ENCODE measurements at regions not wholly inside any gene's neighbourhood (a gene's known extent, or its start where the extent isn't known, plus 50 kb on each side); places are given as distances from the start of the nearest gene placed in this dataset.

DNA sequence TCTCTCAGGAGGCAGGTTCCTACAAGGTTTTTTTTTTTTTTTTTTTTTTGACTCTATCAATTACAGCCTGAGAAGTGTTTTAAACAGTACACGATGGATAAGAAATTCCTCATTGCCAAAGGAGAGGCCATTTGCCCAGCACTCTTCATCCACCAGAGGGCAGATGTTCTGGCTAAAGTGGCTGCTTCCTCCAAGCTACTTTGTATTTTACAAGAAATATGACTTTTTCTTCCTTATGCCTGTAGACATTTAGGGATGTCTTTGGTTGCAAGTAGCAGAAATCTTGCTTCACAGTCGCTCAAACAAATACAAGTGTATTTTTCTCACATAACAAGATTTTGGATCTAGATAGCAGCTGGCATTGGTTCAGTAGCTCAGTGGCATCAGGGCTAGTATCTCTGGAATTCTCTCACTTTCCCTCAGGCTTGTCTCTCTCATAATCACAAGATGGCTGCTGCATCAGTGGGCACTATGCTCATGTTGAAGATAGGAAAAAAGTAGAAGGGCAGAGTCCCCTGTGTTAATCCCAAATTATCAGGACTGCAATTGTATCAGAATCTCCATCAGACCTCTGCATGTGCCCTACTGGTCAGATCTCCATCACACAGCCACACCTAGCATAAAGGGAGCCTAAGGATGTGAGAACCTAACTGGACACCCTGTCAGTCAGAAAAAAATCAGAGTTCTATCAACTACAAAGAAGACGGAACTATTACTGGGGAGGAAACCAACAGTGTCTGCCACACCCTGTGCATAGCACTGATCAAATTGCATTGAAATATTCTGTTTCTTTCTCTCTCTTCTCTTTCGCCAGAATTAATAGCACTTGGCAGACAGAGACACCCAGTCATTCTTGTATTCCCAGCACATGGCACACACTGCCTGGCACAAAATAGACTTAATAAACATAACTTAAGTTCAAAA lies 138.9 kb upstream of the COL8A1 start:
- DNase-seq, result no peak

DNA sequence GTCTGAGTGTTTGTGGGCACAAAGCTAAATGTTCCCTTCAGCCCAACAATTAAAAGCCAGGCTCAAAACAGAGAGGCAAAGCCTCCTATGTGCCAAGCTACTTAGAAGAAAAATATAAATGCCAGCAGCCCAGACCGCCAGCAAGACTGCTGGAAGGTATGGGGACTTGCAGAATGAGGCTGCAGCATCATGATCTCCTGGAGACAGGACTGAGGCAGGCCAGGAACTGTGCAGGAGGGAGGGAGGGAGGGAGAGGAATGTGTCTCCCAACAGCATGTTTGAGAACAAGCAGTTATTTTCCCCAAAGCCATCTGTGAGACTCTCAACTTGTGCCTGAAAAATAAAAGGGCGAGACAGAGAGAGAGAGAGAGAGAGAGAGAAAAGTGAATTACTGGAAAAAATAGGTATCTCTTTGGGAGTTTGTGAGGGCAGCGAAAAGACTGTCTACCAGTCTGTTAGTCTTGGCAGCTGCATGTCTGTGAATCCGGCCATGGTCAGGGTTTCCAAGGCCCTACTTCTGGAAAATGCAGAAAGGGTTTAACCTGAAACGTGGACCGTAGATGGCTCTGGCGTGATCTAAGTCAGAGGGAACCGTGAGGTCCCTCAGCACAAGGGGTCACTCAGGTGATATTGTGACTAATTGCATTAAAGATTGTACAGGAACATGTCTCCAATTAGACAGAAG lies 139.7 kb upstream of the COL8A1 start:
- DNase-seq, result no peak

- DNase-seq, result no peak
These were observed 150.5 kb upstream of the COL8A1 start for GRCh38 chr3:99487894-99488293.

GRCh38 chr3:99485286-99485685 lies 153.1 kb upstream of the COL8A1 start:
- DNase-seq, result no peak

DNA sequence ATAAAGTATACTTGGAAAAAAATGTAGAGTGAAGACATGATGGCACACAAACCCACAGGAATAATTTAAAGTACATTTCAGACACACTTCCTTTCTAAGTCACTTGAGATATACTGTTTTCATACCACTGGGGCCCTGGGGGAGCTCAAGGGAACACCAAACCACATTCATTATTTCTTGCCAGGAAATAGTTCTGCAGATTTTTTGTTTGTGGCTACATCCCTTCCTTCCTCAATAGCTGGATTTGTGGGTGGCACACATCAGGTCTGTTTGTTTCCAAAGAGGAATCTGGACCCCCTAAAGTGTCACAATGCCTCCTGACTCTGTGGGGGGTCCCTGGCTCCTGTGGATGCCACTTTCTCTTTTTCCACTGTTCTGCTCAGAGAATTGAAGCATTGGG lies 153.5 kb upstream of the COL8A1 start:
- no peak for DNase-seq

- DNase-seq, result no peak
These were observed 154.6 kb upstream of the COL8A1 start for GRCh38 chr3:99483841-99484240.

GRCh38 chr3:99482191-99482590 lies 156.2 kb upstream of the COL8A1 start:
- no peak for DNase-seq

DNA sequence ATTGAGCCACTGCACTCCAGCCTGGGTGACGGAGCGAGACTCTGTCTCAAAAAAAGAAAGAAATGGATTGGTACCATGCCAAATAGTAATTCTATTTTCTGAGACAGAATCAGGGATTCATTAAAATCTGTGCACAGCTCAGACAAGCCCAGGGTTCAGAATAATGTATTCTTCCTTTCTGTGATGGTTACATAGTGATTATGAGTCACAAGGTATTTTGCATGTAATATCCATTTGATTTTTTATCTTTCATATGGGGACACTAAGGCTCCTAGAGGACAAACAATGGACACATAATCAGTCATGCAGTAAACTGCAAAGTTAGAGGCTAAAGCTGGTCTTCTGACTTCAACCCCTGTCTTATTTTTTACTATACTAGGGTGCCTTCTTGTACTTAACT lies 156.8 kb upstream of the COL8A1 start:
- no peak for DNase-seq

- no peak for DNase-seq
These were observed 158.6 kb upstream of the COL8A1 start for GRCh38 chr3:99479768-99480167.

DNA sequence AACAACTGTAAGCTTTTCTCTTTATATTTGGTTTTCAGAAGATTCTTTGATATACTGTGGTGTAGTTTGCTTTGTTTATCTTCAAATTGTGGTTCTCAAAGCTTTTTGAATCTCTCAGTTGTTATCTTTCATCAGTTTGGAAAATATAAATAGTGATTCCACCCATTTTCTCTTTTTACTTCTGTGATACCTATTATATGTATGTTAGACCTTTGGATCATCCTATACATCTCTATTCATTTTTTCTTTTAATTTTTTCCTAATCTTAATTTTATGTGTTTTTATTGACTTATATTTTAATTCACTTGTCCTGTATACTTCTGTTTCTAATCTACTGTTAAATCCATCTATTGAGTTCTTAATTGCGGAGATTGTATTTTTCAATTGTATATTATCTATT lies 160.7 kb upstream of the COL8A1 start:
- no peak for DNase-seq

- DNase-seq, result no peak
These were observed 163.2 kb upstream of the COL8A1 start for GRCh38 chr3:99475229-99475628.

GRCh38 chr3:99474776-99475175 lies 163.6 kb upstream of the COL8A1 start:
- no peak for DNase-seq

DNA sequence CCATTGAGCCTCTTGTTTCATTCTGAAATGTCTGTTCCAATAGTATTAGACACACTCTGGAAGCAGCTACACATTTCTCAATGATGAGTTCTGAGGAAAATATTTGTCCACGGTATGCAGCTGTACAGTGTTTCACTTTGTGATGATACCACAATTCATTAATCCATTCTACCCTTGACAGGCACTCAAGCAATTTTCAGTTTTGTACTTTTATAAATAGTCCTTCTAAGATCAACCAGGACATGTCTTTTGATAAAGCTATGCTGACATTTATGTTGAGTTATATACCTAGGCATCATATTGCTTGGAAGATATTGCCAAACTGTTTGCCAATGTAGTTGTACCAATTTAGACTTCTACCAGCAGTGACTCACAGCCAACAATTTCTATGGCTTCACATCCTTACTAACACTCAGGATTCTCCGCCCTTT lies 165.1 kb upstream of the COL8A1 start:
- no peak for DNase-seq

- no peak for DNase-seq
These were observed 166.0 kb upstream of the COL8A1 start for GRCh38 chr3:99472385-99472784.

DNA sequence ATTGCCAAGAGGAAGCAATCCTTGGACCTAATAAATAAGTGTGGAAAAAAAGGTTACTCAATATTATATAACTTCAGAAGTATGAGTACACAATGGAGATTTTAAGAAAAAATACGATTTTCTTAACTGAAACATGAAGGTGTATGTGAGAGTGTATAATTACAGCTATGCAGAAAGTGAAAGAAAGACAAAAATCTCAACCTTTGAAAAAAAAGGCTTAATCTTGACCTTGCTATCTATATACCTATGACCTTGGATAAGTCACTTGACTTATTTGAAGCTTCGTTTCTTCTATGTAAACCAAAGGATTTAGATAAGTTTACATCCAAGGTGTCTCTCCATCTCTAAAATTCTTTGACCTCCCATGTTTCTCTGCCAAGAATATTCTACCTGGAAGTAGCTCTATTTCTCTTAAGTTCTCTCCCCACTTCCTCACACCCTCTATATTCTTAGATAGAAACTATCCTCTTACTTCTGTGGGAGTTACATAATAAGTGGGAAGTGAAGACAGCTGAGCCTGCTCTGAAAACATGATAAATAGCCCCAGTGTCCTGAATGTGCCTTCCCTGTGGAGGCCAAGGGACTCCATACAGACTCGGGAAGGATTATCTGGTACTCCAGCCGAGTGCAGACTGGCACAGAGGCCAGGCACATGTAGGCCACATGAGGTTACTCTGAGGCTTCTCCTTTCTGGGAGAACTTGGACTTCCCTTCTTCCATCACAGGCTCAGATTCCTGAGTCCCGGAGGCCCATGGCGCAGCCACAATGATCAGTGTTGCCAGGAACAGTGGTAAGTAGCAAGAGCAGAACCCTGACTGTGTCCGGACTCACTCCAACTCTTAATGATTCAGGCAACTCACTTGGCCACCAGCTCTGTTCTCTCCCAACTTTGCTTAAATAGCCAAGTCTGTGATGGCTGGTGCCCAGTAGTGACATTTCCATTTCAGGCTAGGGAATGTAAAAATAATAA lies 166.8 kb upstream of the COL8A1 start:
- DNase-seq, result no peak

- DNase-seq, result no peak
These were observed 167.6 kb upstream of the COL8A1 start for GRCh38 chr3:99470841-99471240.

DNA sequence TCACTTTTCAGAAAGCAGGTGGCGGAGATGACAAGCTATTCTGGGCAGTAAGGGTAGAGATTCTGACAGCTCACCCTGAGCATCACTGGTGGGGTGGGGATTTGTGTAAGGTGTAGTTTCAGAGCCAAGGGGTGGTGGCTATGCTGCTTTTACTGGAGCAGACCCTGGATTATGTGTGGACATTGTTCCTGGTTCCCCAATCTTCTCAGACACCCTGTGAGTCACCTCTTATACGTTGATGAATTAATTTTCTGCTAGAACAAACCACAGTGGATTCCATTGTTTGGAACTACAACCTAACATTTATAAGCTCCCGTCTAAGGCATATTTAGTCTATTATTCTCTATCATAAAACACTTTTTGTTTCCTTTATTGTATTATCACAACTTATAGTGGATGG lies 169.5 kb upstream of the COL8A1 start:
- DNase-seq, result no peak

DNA sequence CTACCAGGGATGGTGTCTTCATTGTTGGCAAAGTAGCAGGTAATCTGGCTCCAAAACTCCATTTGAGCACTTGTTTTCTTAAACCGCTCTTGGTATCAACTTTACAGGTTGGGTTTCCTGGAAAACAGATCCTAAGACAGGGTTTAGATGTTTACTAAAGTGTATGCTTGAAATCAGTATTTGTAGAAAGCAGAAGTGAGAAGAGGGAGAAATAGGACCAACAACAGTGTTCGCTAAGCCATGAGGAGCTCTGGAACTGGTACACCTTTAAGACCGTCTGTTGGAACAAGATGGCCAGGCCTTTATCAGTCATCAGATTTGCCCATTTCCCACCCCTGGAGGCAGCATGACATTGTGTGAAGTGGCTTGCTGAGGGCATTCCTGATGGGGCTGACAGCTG lies 171.0 kb upstream of the COL8A1 start:
- DNase-seq, result no peak

DNA sequence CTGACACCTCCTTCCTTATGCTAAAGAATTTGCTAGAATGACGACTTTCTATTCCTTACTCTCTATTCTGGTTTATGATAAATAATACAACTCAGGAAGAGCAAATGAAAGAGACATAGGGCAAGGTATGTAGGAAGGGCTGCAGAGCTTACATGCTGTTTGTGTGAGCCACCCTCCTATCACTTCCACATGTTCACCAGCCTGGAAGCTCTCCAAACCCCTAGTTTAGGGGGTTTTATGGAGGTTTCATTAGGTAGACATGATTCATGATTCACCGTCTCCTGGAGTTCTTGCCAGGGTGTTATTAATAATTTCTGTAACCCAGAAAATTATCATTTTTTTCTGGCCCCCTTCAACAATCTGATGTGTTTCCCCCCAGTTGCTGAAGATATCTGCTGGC lies 172.1 kb upstream of the COL8A1 start:
- DNase-seq, result no peak

- no peak for DNase-seq
These were observed 180.4 kb upstream of the COL8A1 start for GRCh38 chr3:99458013-99458412.

- DNase-seq, result no peak
These were observed 195.8 kb upstream of the COL8A1 start for GRCh38 chr3:99442599-99442998.

- no peak for DNase-seq
These were observed 198.5 kb upstream of the COL8A1 start for GRCh38 chr3:99439892-99440291.

GRCh38 chr3:99434190-99434589 lies 204.2 kb upstream of the COL8A1 start:
- no peak for DNase-seq

Measured in DMS79 treated with DMSO at 0.1 percent for 48 hours (cell line).